Liver (tissue), 8 donors: ENCODE measurements at regions not wholly inside any gene's neighbourhood (a gene's known extent, or its start where the extent isn't known, plus 50 kb on each side); places are given as distances from the start of the nearest gene placed in this dataset.
"Not testable (repeated sequence)": the region's sequence is repeated elsewhere in the genome, so short reads cannot be mapped to it uniquely, and the experiment has no call there.

Experiments used
- DNase-seq: peaks from one replicate; pipeline ENCODE4 v3.0.0-alpha.2; 2017; ENCODE audit warnings: low spot score
- H3K27ac ChIP-seq, 2 donors: one replicate each; pipeline ENCODE4 v1.7.0; 2013; ENCODE audit warnings: inconsistent platforms in 2 of 2, low read length in 2 of 2, control low read depth in 1 of 2, low read depth in 1 of 2, mild to moderate bottlenecking in 1 of 2
- H3K27me3 ChIP-seq, 4 donors: one replicate each; pipeline versions ENCODE4 v1.6.1 to v1.7.0; 2013; ENCODE audit warnings: low read length in 3 of 4, inconsistent platforms in 1 of 4, mild to moderate bottlenecking in 1 of 4, moderate library complexity in 1 of 4; ENCODE audit not compliant: control insufficient read depth in 4 of 4, insufficient read depth in 4 of 4
- H3K36me3 ChIP-seq, 4 donors: one replicate each; pipeline versions ENCODE4 v1.6.1 to v1.7.0; 2013; ENCODE audit warnings: low read length in 3 of 4, mild to moderate bottlenecking in 3 of 4, low read depth in 1 of 4, moderate library complexity in 1 of 4; ENCODE audit not compliant: control insufficient read depth in 4 of 4, insufficient read depth in 3 of 4
- H3K4me1 ChIP-seq, 4 donors: one replicate each; pipeline versions ENCODE4 v1.6.1 to v1.7.0; 2013; ENCODE audit warnings: low read length in 3 of 4, mild to moderate bottlenecking in 3 of 4, moderate library complexity in 1 of 4; ENCODE audit not compliant: control insufficient read depth in 4 of 4, insufficient read depth in 4 of 4
- H3K4me3 ChIP-seq, 3 donors: one replicate each; pipeline versions ENCODE4 v1.6.1 to v1.7.0; 2013; ENCODE audit warnings: low read length in 3 of 3, control low read depth in 1 of 3, low read depth in 1 of 3, mild to moderate bottlenecking in 1 of 3
- H3K9ac ChIP-seq, 2 donors: one replicate each; pipeline ENCODE4 v1.7.0; 2013; ENCODE audit warnings: low read length in 2 of 2, mild to moderate bottlenecking in 2 of 2, moderate library complexity in 2 of 2, control low read depth in 1 of 2, low read depth in 1 of 2
- H3K9me3 ChIP-seq, 4 donors: one replicate each; pipeline versions ENCODE4 v1.6.1 to v1.7.0; 2013; ENCODE audit warnings: low read length in 3 of 4; ENCODE audit not compliant: control insufficient read depth in 4 of 4
- EGR1 ChIP-seq, 2 donors: IDR thresholded peaks; 2 replicates each; pipeline ENCODE4 v1.6.1; 2016 to 2018; ENCODE audit warnings: antibody characterized with exemption in 2 of 2, low read depth in 2 of 2
- FOXA1 ChIP-seq: IDR thresholded peaks from 2 replicates; pipeline ENCODE4 v1.6.1; 2016; ENCODE audit warnings: antibody characterized with exemption
- FOXA2 ChIP-seq: IDR thresholded peaks from 2 replicates; pipeline ENCODE4 v1.6.1; 2016; ENCODE audit warnings: antibody characterized with exemption
- GABPA ChIP-seq, 2 donors: IDR thresholded peaks in 1 of 2; conservative IDR thresholded peaks in 1 of 2; 2 replicates each; pipeline ENCODE4 v1.6.1; 2016; ENCODE audit warnings: antibody characterized with exemption in 2 of 2, mild to moderate bottlenecking in 1 of 2, moderate library complexity in 1 of 2
- HNF4A ChIP-seq, 2 donors: conservative IDR thresholded peaks; 2 replicates each; pipeline ENCODE4 v1.6.1; 2016; ENCODE audit warnings: antibody characterized with exemption in 2 of 2, mild to moderate bottlenecking in 2 of 2
- HNF4G ChIP-seq: IDR thresholded peaks from 2 replicates; pipeline ENCODE4 v1.6.1; 2016; ENCODE audit warnings: antibody characterized with exemption
- JUND ChIP-seq, 2 donors: IDR thresholded peaks; 2 replicates each; pipeline ENCODE4 v1.6.1; 2016; ENCODE audit warnings: antibody characterized with exemption in 2 of 2
- RAD21 ChIP-seq, 2 donors: IDR thresholded peaks; 2 replicates each; pipeline ENCODE4 v1.6.1; 2016; ENCODE audit warnings: antibody characterized with exemption in 2 of 2, mild to moderate bottlenecking in 2 of 2
- RXRA ChIP-seq, 2 donors: IDR thresholded peaks; 2 replicates each; pipeline ENCODE4 v1.6.1; 2017 to 2018; ENCODE audit warnings: antibody characterized with exemption in 2 of 2, mild to moderate bottlenecking in 1 of 2
- SP1 ChIP-seq: IDR thresholded peaks from 2 replicates; pipeline ENCODE4 v1.6.1; 2018; ENCODE audit warnings: antibody characterized with exemption, mild to moderate bottlenecking
- TAF1 ChIP-seq: conservative IDR thresholded peaks from 2 replicates; pipeline ENCODE4 v1.6.1; 2016; ENCODE audit warnings: antibody characterized with exemption, mild to moderate bottlenecking
- YY1 ChIP-seq: IDR thresholded peaks from 2 replicates; pipeline ENCODE4 v1.6.1; 2016; ENCODE audit warnings: antibody characterized with exemption, mild to moderate bottlenecking
- WGBS: extraction: QIAGEN DNeasy Blood & Tissue Kit; methylation state at CpG from one replicate; pipeline ENCODE4 v1.1.7; 2013; 5-methylcytosine and 5-hydroxymethylcytosine counted together
- TF ChIP-seq, protein P1 (sequence below): IDR thresholded peaks from 2 replicates; pipeline ENCODE4 v1.6.1; 2016; ENCODE audit warnings: antibody characterized with exemption, mild to moderate bottlenecking
- TF ChIP-seq, protein P2 (sequence below): IDR thresholded peaks from 2 replicates; pipeline ENCODE4 v1.6.1; 2016; ENCODE audit warnings: antibody characterized with exemption
- TF ChIP-seq, protein P3 (sequence below): IDR thresholded peaks from 2 replicates; pipeline ENCODE4 v1.6.1; 2016; ENCODE audit warnings: antibody characterized with exemption
- TF ChIP-seq, protein P4 (sequence below): fragments of 150-350 bp; IDR thresholded peaks from 2 replicates; pipeline ENCODE4 v1.5.1; 2017; ENCODE audit warnings: improper control_type of control experiment, low read depth, low read length; ENCODE audit not compliant: missing input control
- donor health status: healthy.
- donor health status: healthy.
- donor health status: healthy.
- donor health status: healthy.
- donor health status: healthy.

DNA sequence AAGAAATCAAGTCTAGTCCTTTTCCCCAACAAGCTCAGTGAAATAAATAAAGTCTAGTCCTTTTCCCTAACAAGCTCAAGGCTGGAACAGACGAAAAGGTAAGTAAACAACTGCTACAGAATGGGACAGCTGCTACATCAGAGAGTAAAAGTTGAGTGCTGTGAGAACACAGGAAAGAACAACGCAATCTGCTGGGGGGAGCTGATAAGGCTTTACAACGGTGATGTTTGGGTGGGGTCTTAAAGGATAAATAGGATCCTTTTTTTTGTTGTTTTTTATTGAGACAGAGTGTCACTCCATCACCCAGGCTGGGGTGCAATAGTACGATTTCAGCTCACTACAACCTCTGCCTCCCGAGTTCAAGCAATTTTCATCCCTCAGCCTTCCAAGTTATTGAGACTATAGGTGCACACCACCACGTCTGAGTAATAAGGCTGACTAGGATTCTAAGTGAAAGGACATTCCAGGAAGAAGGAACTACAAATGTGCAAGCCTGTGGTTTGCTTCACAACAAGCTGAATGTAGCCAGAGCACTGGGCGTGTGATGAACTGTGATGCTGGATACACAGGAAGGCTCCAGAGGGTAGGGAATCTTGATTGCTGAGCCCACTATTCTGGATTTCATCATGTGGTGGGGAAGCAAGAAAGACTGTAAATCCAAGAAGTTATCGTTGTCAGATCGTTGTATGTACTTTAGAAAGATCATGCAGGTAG is 54.7 kb upstream of the KCTD7 start:
- DNase-seq, H3K27ac ChIP-seq, H3K4me3 ChIP-seq, H3K27me3 ChIP-seq, H3K9me3 ChIP-seq, H3K4me1 ChIP-seq, H3K9ac ChIP-seq: not testable (repeated sequence)
- H3K36me3 ChIP-seq = peaks cover 1 to 24% (median 13%) of the 10 kb centered on the region in 4 donors
- WGBS = 89% methylated on average over 9 of the region's 9 CpGs

DNA sequence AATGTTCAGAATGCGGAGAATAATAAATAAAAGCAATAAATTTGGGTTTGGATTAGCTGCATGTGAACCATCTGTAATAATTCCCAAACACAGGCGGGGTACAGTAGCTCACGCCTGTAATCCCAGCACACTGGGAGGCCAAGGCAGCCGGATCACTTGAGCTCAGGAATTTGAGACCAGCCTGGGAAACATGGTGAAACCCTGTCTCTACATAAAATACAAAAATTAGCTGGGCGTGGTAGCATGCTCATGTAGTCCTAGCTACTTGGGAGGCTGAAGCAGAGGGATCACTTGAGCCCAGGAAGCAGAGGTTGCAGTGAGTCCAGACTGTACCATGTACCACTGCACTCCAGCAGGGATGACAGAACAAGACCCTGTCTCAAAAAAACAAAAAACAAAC is 53.9 kb upstream of the KCTD7 start:
- not testable (repeated sequence) for H3K9me3 ChIP-seq, H3K9ac ChIP-seq, DNase-seq, H3K4me3 ChIP-seq, H3K27ac ChIP-seq, H3K27me3 ChIP-seq, H3K4me1 ChIP-seq
- peaks cover 1 to 24% (median 13%) of the 10 kb centered on the region in 4 donors for H3K36me3 ChIP-seq
- 96% methylated on average over 5 of the region's 5 CpGs for WGBS

DNA sequence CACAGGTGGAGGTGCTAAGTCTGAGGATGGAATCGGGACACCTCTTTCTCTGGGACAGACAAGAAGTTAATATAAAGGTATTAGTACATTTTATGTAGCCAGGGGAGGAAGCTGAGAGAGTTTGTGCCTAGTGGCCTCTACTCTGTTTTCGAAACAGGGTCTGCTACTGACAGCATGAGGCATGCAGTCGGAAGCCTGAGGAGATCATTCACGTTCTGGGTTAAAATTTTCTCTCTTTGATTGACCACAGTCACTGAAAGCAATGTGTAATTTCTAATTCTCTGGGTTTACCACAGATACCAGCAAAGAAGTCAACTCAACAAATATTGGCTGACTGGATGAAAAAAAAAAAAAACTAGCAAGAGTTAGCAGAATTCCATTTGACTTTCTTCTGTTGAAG is 53.3 kb upstream of the KCTD7 start:
- H3K27me3 ChIP-seq = no peaks in the 10 kb centered on the region
- H3K36me3 ChIP-seq = peaks cover 1 to 20% (median 13%) of the 10 kb centered on the region in 4 donors
- H3K4me1 ChIP-seq = peaks cover 0 to 4% (median under 1%) of the 10 kb centered on the region in 4 donors
- TF ChIP-seq YY1 = no peak
- TF ChIP-seq HNF4A (conservative IDR thresholded peaks at IDR 0.05) = peak in 1 of 2 donors; percentile 1
- H3K27ac ChIP-seq = no peak overlapping the region
- no peak overlapping the region for H3K4me3 ChIP-seq
- H3K9me3 ChIP-seq = no peaks in the 10 kb centered on the region
- no peak overlapping the region for H3K9ac ChIP-seq
- no peak for DNase-seq
- WGBS = 87% methylated on average over 4 of the region's 4 CpGs

DNA sequence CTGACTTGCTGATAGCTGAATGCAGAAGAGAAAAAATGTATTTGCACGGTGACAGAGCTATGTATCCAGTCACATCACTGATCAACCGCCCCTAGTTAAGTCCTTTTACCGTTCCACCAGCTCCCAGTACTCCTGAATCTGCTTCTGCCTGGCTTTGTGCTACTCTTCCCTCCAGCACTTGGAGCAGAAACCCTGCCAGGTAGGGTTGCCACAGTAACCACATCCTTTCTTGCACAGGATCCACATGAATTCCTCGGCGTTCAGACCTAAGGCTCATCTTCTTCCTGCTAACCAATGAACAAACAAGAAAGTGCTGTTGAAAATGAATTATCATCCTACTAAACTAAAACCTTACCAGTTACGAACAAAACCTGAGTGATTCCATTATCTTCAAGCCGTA is 52.0 kb upstream of the KCTD7 start:
- H3K36me3 ChIP-seq = peaks cover 1 to 15% (median 11%) of the 10 kb centered on the region in 4 donors
- no peak for DNase-seq
- no peaks in the 10 kb centered on the region for H3K9me3 ChIP-seq
- H3K9ac ChIP-seq = no peak overlapping the region
- H3K27ac ChIP-seq = no peak overlapping the region
- no peaks in the 10 kb centered on the region for H3K27me3 ChIP-seq
- 90% methylated on average over 7 of the region's 7 CpGs for WGBS
- H3K4me3 ChIP-seq = no peak overlapping the region
- peaks cover 0 to 5% (median 2%) of the 10 kb centered on the region in 4 donors for H3K4me1 ChIP-seq
- TF ChIP-seq RXRA (IDR thresholded peaks at IDR 0.05) (no peak), GABPA (IDR thresholded peaks at IDR 0.05 in 1 of 2, conservative IDR thresholded peaks at IDR 0.05 in 1 of 2) (no peak), HNF4A (conservative IDR thresholded peaks at IDR 0.05) (no peak), SP1 (no peak), TAF1 (no peak), HNF4G (no peak), FOXA1 (no peak), RAD21 (IDR thresholded peaks at IDR 0.05) (no peak), YY1 (no peak), FOXA2 (no peak), EGR1 (IDR thresholded peaks at IDR 0.05; ENCODE audit: low read depth in 2 of 2) (no peak), JUND (IDR thresholded peaks at IDR 0.05) (no peak)
- TF ChIP-seq, protein P1, sequence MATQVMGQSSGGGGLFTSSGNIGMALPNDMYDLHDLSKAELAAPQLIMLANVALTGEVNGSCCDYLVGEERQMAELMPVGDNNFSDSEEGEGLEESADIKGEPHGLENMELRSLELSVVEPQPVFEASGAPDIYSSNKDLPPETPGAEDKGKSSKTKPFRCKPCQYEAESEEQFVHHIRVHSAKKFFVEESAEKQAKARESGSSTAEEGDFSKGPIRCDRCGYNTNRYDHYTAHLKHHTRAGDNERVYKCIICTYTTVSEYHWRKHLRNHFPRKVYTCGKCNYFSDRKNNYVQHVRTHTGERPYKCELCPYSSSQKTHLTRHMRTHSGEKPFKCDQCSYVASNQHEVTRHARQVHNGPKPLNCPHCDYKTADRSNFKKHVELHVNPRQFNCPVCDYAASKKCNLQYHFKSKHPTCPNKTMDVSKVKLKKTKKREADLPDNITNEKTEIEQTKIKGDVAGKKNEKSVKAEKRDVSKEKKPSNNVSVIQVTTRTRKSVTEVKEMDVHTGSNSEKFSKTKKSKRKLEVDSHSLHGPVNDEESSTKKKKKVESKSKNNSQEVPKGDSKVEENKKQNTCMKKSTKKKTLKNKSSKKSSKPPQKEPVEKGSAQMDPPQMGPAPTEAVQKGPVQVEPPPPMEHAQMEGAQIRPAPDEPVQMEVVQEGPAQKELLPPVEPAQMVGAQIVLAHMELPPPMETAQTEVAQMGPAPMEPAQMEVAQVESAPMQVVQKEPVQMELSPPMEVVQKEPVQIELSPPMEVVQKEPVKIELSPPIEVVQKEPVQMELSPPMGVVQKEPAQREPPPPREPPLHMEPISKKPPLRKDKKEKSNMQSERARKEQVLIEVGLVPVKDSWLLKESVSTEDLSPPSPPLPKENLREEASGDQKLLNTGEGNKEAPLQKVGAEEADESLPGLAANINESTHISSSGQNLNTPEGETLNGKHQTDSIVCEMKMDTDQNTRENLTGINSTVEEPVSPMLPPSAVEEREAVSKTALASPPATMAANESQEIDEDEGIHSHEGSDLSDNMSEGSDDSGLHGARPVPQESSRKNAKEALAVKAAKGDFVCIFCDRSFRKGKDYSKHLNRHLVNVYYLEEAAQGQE = no peak
- TF ChIP-seq, protein P2, sequence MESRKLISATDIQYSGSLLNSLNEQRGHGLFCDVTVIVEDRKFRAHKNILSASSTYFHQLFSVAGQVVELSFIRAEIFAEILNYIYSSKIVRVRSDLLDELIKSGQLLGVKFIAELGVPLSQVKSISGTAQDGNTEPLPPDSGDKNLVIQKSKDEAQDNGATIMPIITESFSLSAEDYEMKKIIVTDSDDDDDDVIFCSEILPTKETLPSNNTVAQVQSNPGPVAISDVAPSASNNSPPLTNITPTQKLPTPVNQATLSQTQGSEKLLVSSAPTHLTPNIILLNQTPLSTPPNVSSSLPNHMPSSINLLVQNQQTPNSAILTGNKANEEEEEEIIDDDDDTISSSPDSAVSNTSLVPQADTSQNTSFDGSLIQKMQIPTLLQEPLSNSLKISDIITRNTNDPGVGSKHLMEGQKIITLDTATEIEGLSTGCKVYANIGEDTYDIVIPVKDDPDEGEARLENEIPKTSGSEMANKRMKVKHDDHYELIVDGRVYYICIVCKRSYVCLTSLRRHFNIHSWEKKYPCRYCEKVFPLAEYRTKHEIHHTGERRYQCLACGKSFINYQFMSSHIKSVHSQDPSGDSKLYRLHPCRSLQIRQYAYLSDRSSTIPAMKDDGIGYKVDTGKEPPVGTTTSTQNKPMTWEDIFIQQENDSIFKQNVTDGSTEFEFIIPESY = no peak
- TF ChIP-seq, protein P3, sequence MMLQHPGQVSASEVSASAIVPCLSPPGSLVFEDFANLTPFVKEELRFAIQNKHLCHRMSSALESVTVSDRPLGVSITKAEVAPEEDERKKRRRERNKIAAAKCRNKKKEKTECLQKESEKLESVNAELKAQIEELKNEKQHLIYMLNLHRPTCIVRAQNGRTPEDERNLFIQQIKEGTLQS = no peak
- TF ChIP-seq, protein P4, sequence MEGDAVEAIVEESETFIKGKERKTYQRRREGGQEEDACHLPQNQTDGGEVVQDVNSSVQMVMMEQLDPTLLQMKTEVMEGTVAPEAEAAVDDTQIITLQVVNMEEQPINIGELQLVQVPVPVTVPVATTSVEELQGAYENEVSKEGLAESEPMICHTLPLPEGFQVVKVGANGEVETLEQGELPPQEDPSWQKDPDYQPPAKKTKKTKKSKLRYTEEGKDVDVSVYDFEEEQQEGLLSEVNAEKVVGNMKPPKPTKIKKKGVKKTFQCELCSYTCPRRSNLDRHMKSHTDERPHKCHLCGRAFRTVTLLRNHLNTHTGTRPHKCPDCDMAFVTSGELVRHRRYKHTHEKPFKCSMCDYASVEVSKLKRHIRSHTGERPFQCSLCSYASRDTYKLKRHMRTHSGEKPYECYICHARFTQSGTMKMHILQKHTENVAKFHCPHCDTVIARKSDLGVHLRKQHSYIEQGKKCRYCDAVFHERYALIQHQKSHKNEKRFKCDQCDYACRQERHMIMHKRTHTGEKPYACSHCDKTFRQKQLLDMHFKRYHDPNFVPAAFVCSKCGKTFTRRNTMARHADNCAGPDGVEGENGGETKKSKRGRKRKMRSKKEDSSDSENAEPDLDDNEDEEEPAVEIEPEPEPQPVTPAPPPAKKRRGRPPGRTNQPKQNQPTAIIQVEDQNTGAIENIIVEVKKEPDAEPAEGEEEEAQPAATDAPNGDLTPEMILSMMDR = no peak
